GM12891 (cell line): ENCODE measurements at regions not wholly inside any gene's neighbourhood (a gene's known extent, or its start where the extent isn't known, plus 50 kb on each side); places are given as distances from the start of the nearest gene placed in this dataset.

ENCODE experiments used
- POLR2AphosphoS5 ChIP-seq: IDR thresholded peaks from 2 replicates; pipeline ENCODE4 v1.6.1; 2011; ENCODE audit warnings: low read depth, low read length, control low read depth
- TAF1 ChIP-seq: IDR thresholded peaks from 2 replicates; pipeline ENCODE4 v1.6.1; 2011; ENCODE audit warnings: low read depth, low read length, control low read depth

DNA sequence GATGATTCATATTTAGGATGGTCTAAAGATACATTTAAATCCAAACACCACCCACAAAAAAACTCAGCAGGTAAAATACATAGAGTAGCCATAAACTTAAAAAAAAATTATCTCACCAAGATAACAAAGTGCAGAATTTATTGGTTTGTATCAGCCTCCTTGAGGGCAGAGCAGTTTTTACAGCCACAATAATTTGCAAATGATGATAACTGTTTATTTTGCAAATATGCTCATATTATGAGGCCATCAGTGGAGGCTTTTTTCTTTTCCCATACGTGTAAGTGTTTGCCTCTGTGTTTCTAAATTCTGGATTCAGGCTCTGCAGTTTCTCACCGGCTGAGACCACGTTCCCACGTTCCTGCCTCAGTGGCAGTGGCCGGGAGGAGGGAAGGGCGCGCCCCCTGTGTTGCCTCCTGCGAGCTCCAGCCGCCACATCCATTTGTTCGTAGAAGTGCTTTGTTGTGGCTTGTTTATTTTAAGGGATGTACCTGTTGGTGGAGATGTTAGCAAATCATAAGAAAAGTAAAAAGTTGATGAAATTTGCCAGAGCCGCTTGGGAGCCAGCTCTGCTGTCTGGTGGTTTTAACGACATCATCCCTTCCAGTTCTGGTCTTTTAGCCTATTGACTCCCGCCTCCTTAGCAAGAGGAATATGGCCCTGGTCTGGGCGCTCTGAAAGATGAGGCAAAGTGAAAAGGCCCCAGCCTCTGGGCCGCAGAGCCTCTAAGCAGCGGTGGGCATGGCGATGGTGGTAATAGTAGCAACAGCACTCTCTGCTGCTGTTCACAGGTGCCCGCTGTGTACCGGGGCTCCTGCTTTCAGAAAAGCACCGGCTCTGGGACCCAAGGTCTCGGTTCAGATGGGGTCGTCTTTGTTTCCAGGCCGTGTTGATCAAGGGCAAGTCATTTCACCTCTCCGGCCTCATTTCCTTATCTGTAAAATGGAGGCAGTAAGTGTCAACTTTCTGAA, 66.7 kb upstream of the PPARA start:
- TF ChIP-seq TAF1 (no peak), POLR2AphosphoS5 (no peak)
